K562 (cell line): ENCODE measurements at regions not wholly inside any gene's neighbourhood (a gene's known extent, or its start where the extent isn't known, plus 50 kb on each side); places are given as distances from the start of the nearest gene placed in this dataset.

Experiments
- ATAC-seq: fragments of 200-7000 bp; cut with Tn5 transposase; 3 replicates; pipeline ENCODE4 v1.9.1; 2020; ENCODE audit warnings: moderate library complexity
- BruUV-seq: library from RNA; stranded (reverse); fragments of 400-500 nt; replicated peaks from 2 replicates; lab custom pipeline; 2021; lab: Mats Ljungman, UMichigan
- CTCF ChIA-PET: fragments of 300-600 bp; formaldehyde crosslinking; extraction: SDS; loops from one replicate; lab custom pipeline; 2021; ENCODE audit warnings: low intra/inter-chr PET ratio; lab: Yijun Ruan, JAX
- POLR2A ChIA-PET: fragments of 300-600, 350-650 bp; sonication (Branson Sonifier 250); formaldehyde crosslinking; extraction: SDS; loops from one replicate; lab custom pipeline; 2021; ENCODE audit warnings: antibody characterized with exemption, inconsistent platforms; lab: Yijun Ruan, JAX
- DNase-seq, 4 experiments: peaks; one replicate each; pipeline versions ENCODE4 v3.0.0 to v3.0.0-alpha.2; 2011 to 2018; ENCODE audit warnings: low spot score in 3 of 4, mixed read lengths in 3 of 4; ENCODE audit errors: extremely low read depth in 1 of 4
- FAIRE-seq: peaks from 2 replicates; lab custom pipeline; 2011; peaks lifted over from hg19 to GRCh38; lab: Jason Lieb, UNC
- H2AFZ ChIP-seq: 2 replicates; pipeline ENCODE4 v1.6.0; 2011; ENCODE audit warnings: low read depth, low read length, control low read depth, inconsistent platforms
- H3K27ac ChIP-seq: fragments of 200-600 bp; 3 replicates; pipeline ENCODE4 v1.8.0; 2011; ENCODE audit warnings: low read depth, mild to moderate bottlenecking, control low read depth, inconsistent platforms, low read length, moderate library complexity, mixed read lengths; ENCODE audit errors: extremely low read depth
- H3K27me3 ChIP-seq, 2 experiments: fragments of 300-600 bp in 1 of 2; 2 replicates in 1 of 2; 3 replicates in 1 of 2; pipeline versions ENCODE4 v1.6.0 to v1.8.0; 2011; ENCODE audit warnings: inconsistent platforms in 2 of 2, low read length in 2 of 2, mild to moderate bottlenecking in 1 of 2, mixed read lengths in 1 of 2, moderate library complexity in 1 of 2; ENCODE audit not compliant: control insufficient read depth in 2 of 2, insufficient read depth in 2 of 2
- H3K36me3 ChIP-seq: fragments of 300-600 bp; 3 replicates; pipeline ENCODE4 v1.8.0; 2011; ENCODE audit warnings: mild to moderate bottlenecking, low read length, inconsistent platforms; ENCODE audit not compliant: control insufficient read depth, insufficient read depth
- H3K4me1 ChIP-seq, 2 experiments: fragments of 200-600 bp in 1 of 2; replicated peaks in 1 of 2; 2 replicates in 1 of 2; 3 replicates in 1 of 2; pipeline versions ENCODE4 v1.5.1 to v1.8.0; 2011; ENCODE audit warnings: inconsistent platforms in 2 of 2, low read length in 2 of 2, mild to moderate bottlenecking in 1 of 2, mixed read lengths in 1 of 2, moderate library complexity in 1 of 2; ENCODE audit not compliant: control insufficient read depth in 2 of 2, insufficient read depth in 2 of 2
- H3K4me2 ChIP-seq: 2 replicates; pipeline ENCODE4 v1.6.1; 2011; ENCODE audit warnings: low read length, control low read depth, inconsistent platforms, mixed read lengths; ENCODE audit not compliant: insufficient read depth
- H3K4me3 ChIP-seq: fragments of 200-600 bp; sonication (generic), shearing (Covaris generic); 2 replicates; pipeline ENCODE4 v1.5.1; 2016; ENCODE audit warnings: control low read depth, inconsistent platforms
- H3K79me2 ChIP-seq: fragments of 200-600 bp; 3 replicates; pipeline ENCODE4 v1.8.0; 2011; ENCODE audit warnings: low read length, inconsistent platforms; ENCODE audit not compliant: control insufficient read depth, insufficient read depth
- H3K9ac ChIP-seq, 2 experiments: 2 replicates each; pipeline versions ENCODE4 v1.6.0 to v1.6.1; 2011; ENCODE audit warnings: low read depth in 2 of 2, low read length in 2 of 2, control low read depth in 1 of 2, inconsistent platforms in 1 of 2, mild to moderate bottlenecking in 1 of 2, mixed read lengths in 1 of 2; ENCODE audit not compliant: insufficient read depth in 1 of 2
- H3K9me1 ChIP-seq: one replicate; pipeline ENCODE4 v1.6.0; 2011; ENCODE audit warnings: inconsistent platforms, mild to moderate bottlenecking, low read length, moderate library complexity; ENCODE audit not compliant: control insufficient read depth, insufficient read depth
- H3K9me3 ChIP-seq: replicated peaks from 2 replicates; pipeline ENCODE4 v1.5.1; 2011; ENCODE audit warnings: low read depth, low read length, inconsistent platforms; ENCODE audit not compliant: control insufficient read depth, insufficient read depth
- H4K20me1 ChIP-seq: replicated peaks from 2 replicates; pipeline ENCODE4 v1.6.1; 2011; ENCODE audit warnings: low read length, inconsistent platforms, mixed read lengths; ENCODE audit not compliant: control insufficient read depth, insufficient read depth
- CBX3 ChIP-seq, 2 experiments: IDR thresholded peaks; 1 replicate in 1 of 2; 2 replicates in 1 of 2; pipeline ENCODE4 v1.6.1; 2012; ENCODE audit warnings: inconsistent platforms in 2 of 2, low read length in 2 of 2, borderline replicate concordance in 1 of 2, control low read depth in 1 of 2
- KDM5B ChIP-seq: fragments of 200-600 bp; sonication (generic); IDR thresholded peaks from 2 replicates; pipeline ENCODE4 v1.6.1; 2012; ENCODE audit warnings: low read depth, mild to moderate bottlenecking, moderate library complexity, low read length, control low read depth, inconsistent platforms; ENCODE audit not compliant: insufficient replicate concordance
- KLF16 ChIP-seq: IDR thresholded peaks from 2 replicates; pipeline ENCODE4 v1.6.1; 2016; ENCODE audit warnings: antibody characterized with exemption
- MBD2 ChIP-seq: sonication (generic); IDR thresholded peaks from 2 replicates; pipeline ENCODE4 v1.6.1; 2016; ENCODE audit warnings: low read depth, borderline replicate concordance
- NBN ChIP-seq: fragments of 450-650 bp; IDR thresholded peaks from 2 replicates; pipeline ENCODE4 v1.6.1; 2016; ENCODE audit warnings: low read depth, mild to moderate bottlenecking
- PBX2 ChIP-seq, 2 experiments: IDR thresholded peaks in 1 of 2; conservative IDR thresholded peaks in 1 of 2; 2 replicates each; pipeline ENCODE4 v1.6.1; 2016; ENCODE audit warnings: low read depth in 2 of 2, mild to moderate bottlenecking in 1 of 2, missing compliant biosample characterization in 1 of 2, missing genetic modification characterization in 1 of 2, moderate library complexity in 1 of 2
- POLR2AphosphoS5 ChIP-seq: IDR thresholded peaks from 2 replicates; pipeline ENCODE4 v1.6.1; 2011; ENCODE audit warnings: mild to moderate bottlenecking, low read depth, low read length, moderate library complexity; ENCODE audit not compliant: control insufficient read depth, insufficient read depth
- RBM15 ChIP-seq: fragments of 200-400 bp; formaldehyde crosslinking; IDR thresholded peaks from 2 replicates; pipeline ENCODE4 v1.6.1; 2018; ENCODE audit warnings: mild to moderate bottlenecking, low read length, moderate library complexity; ENCODE audit not compliant: insufficient read depth
- SP2 ChIP-seq: IDR thresholded peaks from 2 replicates; pipeline ENCODE4 v1.6.1; 2011; ENCODE audit warnings: mild to moderate bottlenecking, low read depth, low read length, moderate library complexity; ENCODE audit not compliant: poor library complexity, severe bottlenecking; ENCODE audit errors: extremely low read depth
- ZBTB2 ChIP-seq: fragments of 450-650 bp; IDR thresholded peaks from 2 replicates; pipeline ENCODE4 v1.6.1; 2016; ENCODE audit warnings: antibody characterized with exemption
- ZBTB7A ChIP-seq: IDR thresholded peaks from 2 replicates; pipeline ENCODE4 v1.6.1; 2011; ENCODE audit warnings: low read depth, mild to moderate bottlenecking, low read length, moderate library complexity, borderline replicate concordance; ENCODE audit not compliant: control insufficient read depth
- ZNF143 ChIP-seq: sonication (generic); formaldehyde crosslinking; IDR thresholded peaks from 2 replicates; pipeline ENCODE4 v1.9.0; 2022; ENCODE audit warnings: mild to moderate bottlenecking, missing genetic modification reagents
- WGBS: fragments of 100-300 bp; shearing (Covaris generic); methylation state at CpG from one replicate; pipeline ENCODE4 v1.1.6; 2016; ENCODE audit warnings: low coverage, mixed read lengths; ENCODE audit not compliant: insufficient coverage; ENCODE audit errors: missing lambda C conversion rate; 5-methylcytosine and 5-hydroxymethylcytosine counted together
- in situ Hi-C: fragments of 300-500 bp; cut with MboI; formaldehyde crosslinking; loops from 4 replicates; pipeline ENCODE4 v1.15.0; 2018; ENCODE audit warnings: inconsistent platforms, mixed read lengths
- intact Hi-C: fragments of 100-400 bp; cut with micrococcal nuclease; formaldehyde crosslinking; loops from 2 replicates; pipeline ENCODE4 v1.14.2; 2022

- TF ChIP-seq KDM5B (no peak), KLF16 (no peak), POLR2AphosphoS5 (no peak), CBX3 (IDR thresholded peaks at IDR 0.05; ENCODE audit: borderline replicate concordance in 1 of 2, low read length in 2 of 2) (no peak), SP2 (no peak), ZBTB7A (no peak)
Measured at GRCh38 chr10:42954766-42955492, 121.9 kb upstream of the RET start (continued).

GRCh38 chr10:42955493-42955889 lies 121.4 kb upstream of the RET start:
- H2AFZ ChIP-seq: no peak overlapping the region
- BruUV-seq: no TSS peak
- no peaks in the 10 kb centered on the region for H3K79me2 ChIP-seq
- intact Hi-C loops (no loop called here), in situ Hi-C loops (no loop called here)
- H3K4me3 ChIP-seq: no peak overlapping the region
- TF ChIP-seq MBD2 (no peak), ZNF143 (CRISPR knock-in tag) (no peak), PBX2 (CRISPR knock-in tag; IDR thresholded peaks at IDR 0.05; ENCODE audit: low read depth) (no peak), PBX2 (tag; conservative IDR thresholded peaks at IDR 0.05; ENCODE audit: low read depth) (no peak), ZBTB2 (no peak), NBN (no peak), RBM15 (no peak)
- H3K9me3 ChIP-seq: no peaks in the 10 kb centered on the region
- no peak overlapping the region for H3K4me2 ChIP-seq
- no peaks in the 10 kb centered on the region for H4K20me1 ChIP-seq
- DNase-seq (no peak), FAIRE-seq (no peak), ATAC-seq (no peak)
- no peaks in the 10 kb centered on the region for H3K9me1 ChIP-seq
- H3K27ac ChIP-seq: no peak overlapping the region
- H3K27me3 ChIP-seq: peaks cover 7 to 27% of the 10 kb centered on the region in 2 experiments
- ChIA-PET CTCF (no interaction called here), POLR2A (no interaction called here)
- no peaks in the 10 kb centered on the region for H3K36me3 ChIP-seq
- no peak overlapping the region for H3K9ac ChIP-seq
- H3K4me1 ChIP-seq: peaks cover 0 to 13% of the 10 kb centered on the region in 2 experiments; a peak in 2 of 5 replicates
- WGBS: 0% methylated on average over 3 of the region's 3 CpGs
